HEK293 (cell line): ENCODE measurements at regions not wholly inside any gene's neighbourhood (a gene's known extent, or its start where the extent isn't known, plus 50 kb on each side); places are given as distances from the start of the nearest gene placed in this dataset.

Source experiments
- CTCF ChIA-PET: fragments of 350-600 bp; formaldehyde crosslinking; extraction: SDS; loops from one replicate; lab custom pipeline; 2021; ENCODE audit warnings: antibody characterized with exemption; lab: Yijun Ruan, JAX
- POLR2A ChIA-PET: fragments of 300-600 bp; formaldehyde crosslinking; extraction: SDS; loops from one replicate; lab custom pipeline; 2020; ENCODE audit warnings: antibody characterized with exemption, inconsistent platforms; lab: Yijun Ruan, JAX
- H3K27ac ChIP-seq: fragments of 200-500 bp; sonication (Bioruptor generic); 2 replicates; pipeline ENCODE4 v1.5.1; 2014; ENCODE audit warnings: low read depth, low read length, control low read depth, inconsistent platforms; ENCODE audit errors: extremely low read depth
- H3K36me3 ChIP-seq, 2 experiments: fragments of 200-500 bp in 1 of 2; sonication (Bioruptor generic) in 1 of 2; 1 replicate in 1 of 2; 2 replicates in 1 of 2; pipeline ENCODE4 v1.5.1; 2014 to 2017; ENCODE audit warnings: inconsistent platforms in 2 of 2, low read length in 2 of 2; ENCODE audit not compliant: control insufficient read depth in 2 of 2, insufficient read depth in 1 of 2
- H3K4me1 ChIP-seq: fragments of 200-500 bp; sonication (Bioruptor generic); 2 replicates; pipeline ENCODE4 v1.5.1; 2014; ENCODE audit warnings: mild to moderate bottlenecking, low read length, inconsistent platforms; ENCODE audit not compliant: control insufficient read depth, insufficient read depth
- H3K4me3 ChIP-seq: 2 replicates; pipeline ENCODE4 v1.5.1; 2011; ENCODE audit warnings: low read depth, mild to moderate bottlenecking, control low read depth, low read length, moderate library complexity
- H3K9me3 ChIP-seq: fragments of 200-500 bp; sonication (Bioruptor generic); 2 replicates; pipeline ENCODE4 v1.5.1; 2014; ENCODE audit warnings: low read depth, low read length, inconsistent platforms; ENCODE audit not compliant: control insufficient read depth, insufficient read depth
- BCL11B ChIP-seq: fragments of 450-650 bp; formaldehyde crosslinking; IDR thresholded peaks from 2 replicates; pipeline ENCODE4 v1.5.1; 2016; ENCODE audit warnings: low read depth, missing biosample characterization, missing genetic modification characterization
- FEZF1 ChIP-seq: fragments of 450-650 bp; formaldehyde crosslinking; IDR thresholded peaks from 2 replicates; pipeline ENCODE4 v1.5.1; 2016; ENCODE audit warnings: missing biosample characterization, missing genetic modification characterization
- HOXD13 ChIP-seq: sonication (generic); formaldehyde crosslinking; IDR thresholded peaks from 2 replicates; pipeline ENCODE4 v1.8.0; 2022; ENCODE audit warnings: missing genetic modification reagents, borderline replicate concordance
- INSM2 ChIP-seq: fragments of 450-650 bp; formaldehyde crosslinking; IDR thresholded peaks from 2 replicates; pipeline ENCODE4 v1.5.1; 2016; ENCODE audit warnings: missing biosample characterization, missing genetic modification characterization
- PRDM6 ChIP-seq: fragments of 450-650 bp; formaldehyde crosslinking; IDR thresholded peaks from 2 replicates; pipeline ENCODE4 v1.5.1; 2017; ENCODE audit warnings: missing biosample characterization, missing genetic modification characterization
- REST ChIP-seq: fragments of 450-650 bp; formaldehyde crosslinking; IDR thresholded peaks from 2 replicates; pipeline ENCODE4 v1.5.1; 2016; ENCODE audit warnings: missing biosample characterization, missing genetic modification characterization
- ZBTB17 ChIP-seq: fragments of 450-650 bp; formaldehyde crosslinking; IDR thresholded peaks from 2 replicates; pipeline ENCODE4 v1.5.1; 2016; ENCODE audit warnings: missing biosample characterization, missing genetic modification characterization
- ZBTB6 ChIP-seq: fragments of 450-650 bp; formaldehyde crosslinking; IDR thresholded peaks from 2 replicates; pipeline ENCODE4 v1.5.1; 2017; ENCODE audit warnings: missing biosample characterization, missing genetic modification characterization
- ZBTB8A ChIP-seq: fragments of 450-650 bp; formaldehyde crosslinking; IDR thresholded peaks from 2 replicates; pipeline ENCODE4 v1.5.1; 2016; ENCODE audit warnings: missing biosample characterization, missing genetic modification characterization
- ZNF112 ChIP-seq: fragments of 450-650 bp; formaldehyde crosslinking; IDR thresholded peaks from 2 replicates; pipeline ENCODE4 v1.5.0; 2017; ENCODE audit warnings: missing biosample characterization, missing genetic modification characterization
- ZNF157 ChIP-seq: fragments of 450-650 bp; formaldehyde crosslinking; IDR thresholded peaks from 2 replicates; pipeline ENCODE4 v1.5.1; 2016; ENCODE audit warnings: missing biosample characterization, missing genetic modification characterization
- ZNF169 ChIP-seq: fragments of 450-650 bp; formaldehyde crosslinking; IDR thresholded peaks from 2 replicates; pipeline ENCODE4 v1.5.1; 2016; ENCODE audit warnings: missing biosample characterization, missing genetic modification characterization
- ZNF221 ChIP-seq: fragments of 450-650 bp; formaldehyde crosslinking; IDR thresholded peaks from 2 replicates; pipeline ENCODE4 v1.5.1; 2017; ENCODE audit warnings: missing biosample characterization, missing genetic modification characterization, borderline replicate concordance
- ZNF266 ChIP-seq: fragments of 450-650 bp; formaldehyde crosslinking; IDR thresholded peaks from 2 replicates; pipeline ENCODE4 v1.5.1; 2016; ENCODE audit warnings: missing biosample characterization, missing genetic modification characterization, low read depth
- ZNF292 ChIP-seq: fragments of 450-650 bp; formaldehyde crosslinking; IDR thresholded peaks from 2 replicates; pipeline ENCODE4 v1.5.1; 2016; ENCODE audit warnings: low read depth, missing biosample characterization, missing genetic modification characterization, borderline replicate concordance
- ZNF37A ChIP-seq: fragments of 450-650 bp; IDR thresholded peaks from 2 replicates; pipeline ENCODE4 v1.5.1; 2018; ENCODE audit warnings: missing biosample characterization, missing genetic modification characterization
- ZNF404 ChIP-seq: fragments of 450-650 bp; formaldehyde crosslinking; IDR thresholded peaks from 2 replicates; pipeline ENCODE4 v1.5.1; 2017; ENCODE audit warnings: missing biosample characterization, missing genetic modification characterization
- ZNF501 ChIP-seq: fragments of 450-650 bp; formaldehyde crosslinking; IDR thresholded peaks from 2 replicates; pipeline ENCODE4 v1.5.1; 2016; ENCODE audit warnings: missing biosample characterization, missing genetic modification characterization
- ZNF548 ChIP-seq: fragments of 450-650 bp; formaldehyde crosslinking; IDR thresholded peaks from 2 replicates; pipeline ENCODE4 v1.5.1; 2016; ENCODE audit warnings: missing biosample characterization, missing genetic modification characterization
- ZNF580 ChIP-seq: fragments of 450-650 bp; formaldehyde crosslinking; IDR thresholded peaks from 2 replicates; pipeline ENCODE4 v1.5.1; 2016; ENCODE audit warnings: missing biosample characterization, missing genetic modification characterization
- ZNF626 ChIP-seq: fragments of 450-650 bp; sonication (Bioruptor Pico); formaldehyde crosslinking; IDR thresholded peaks from 2 replicates; pipeline ENCODE4 v1.5.1; 2018; ENCODE audit warnings: missing biosample characterization, missing genetic modification characterization, inconsistent platforms
- ZNF704 ChIP-seq: fragments of 450-650 bp; formaldehyde crosslinking; IDR thresholded peaks from 2 replicates; pipeline ENCODE4 v1.5.1; 2016; ENCODE audit warnings: missing biosample characterization, missing genetic modification characterization
- ZSCAN23 ChIP-seq: fragments of 450-650 bp; formaldehyde crosslinking; IDR thresholded peaks from 2 replicates; pipeline ENCODE4 v1.5.1; 2016; ENCODE audit warnings: missing biosample characterization, missing genetic modification characterization
- ZSCAN30 ChIP-seq: fragments of 450-650 bp; IDR thresholded peaks from 2 replicates; pipeline ENCODE4 v1.5.1; 2018; ENCODE audit warnings: missing biosample characterization, mild to moderate bottlenecking, missing genetic modification characterization, moderate library complexity

- TF ChIP-seq ZNF157 (no peak), ZBTB17 (tag by site-specific recombination) (no peak), ZSCAN30 (tag by site-specific recombination) (no peak)
Observed at GRCh38 chr3:109432833-109433232, 95.5 kb upstream of the DPPA4 start (continued).

- Histone ChIP-seq H3K9me3 (no peaks in the 10 kb centered on the region), H3K36me3 (no peaks in the 10 kb centered on the region), H3K4me1 (no peaks in the 10 kb centered on the region), H3K27ac (no peak overlapping the region), H3K4me3 (no peak overlapping the region)
- TF ChIP-seq FEZF1: no peak
- TF ChIP-seq ZNF501 (tag by site-specific recombination): no peak
- TF ChIP-seq ZNF580 (tag by site-specific recombination): no peak
- TF ChIP-seq ZBTB6 (tag by site-specific recombination): no peak
- TF ChIP-seq ZNF112: no peak
- ChIA-PET POLR2A (no interaction called here), CTCF (no interaction called here)
Observed at GRCh38 chr3:109430911-109431563, 93.7 kb upstream of the DPPA4 start.

- H3K4me1 ChIP-seq: no peaks in the 10 kb centered on the region
- no peak overlapping the region for H3K27ac ChIP-seq
- CTCF ChIA-PET: no interaction called here
- H3K4me3 ChIP-seq: no peak overlapping the region
- H3K9me3 ChIP-seq: no peaks in the 10 kb centered on the region
- POLR2A ChIA-PET: no interaction called here
- no peaks in the 10 kb centered on the region for H3K36me3 ChIP-seq
- no peak for TF ChIP-seq INSM2 (tag by site-specific recombination)
- TF ChIP-seq ZNF704 (tag by site-specific recombination): no peak
- no peak for TF ChIP-seq ZBTB17 (tag by site-specific recombination)
- TF ChIP-seq ZSCAN23 (tag by site-specific recombination): no peak
- TF ChIP-seq ZNF221 (tag by site-specific recombination): no peak
- TF ChIP-seq HOXD13 (CRISPR knock-in tag): no peak
- TF ChIP-seq ZNF169 (tag by site-specific recombination): no peak
- TF ChIP-seq ZNF548 (tag by site-specific recombination): no peak
- TF ChIP-seq ZBTB8A (tag by site-specific recombination): no peak
- no peak for TF ChIP-seq ZNF626 (tag by site-specific recombination)
- TF ChIP-seq PRDM6 (tag by site-specific recombination): no peak
- TF ChIP-seq ZNF266: no peak
- no peak for TF ChIP-seq ZNF404 (tag by site-specific recombination)
- TF ChIP-seq REST (tag by site-specific recombination): no peak
- no peak for TF ChIP-seq ZNF37A
- TF ChIP-seq BCL11B (tag by site-specific recombination): no peak
- TF ChIP-seq ZNF292 (tag by site-specific recombination): no peak
Observed at GRCh38 chr3:109413049-109413448, 75.7 kb upstream of the DPPA4 start.
